DMS 273 (cell line): ENCODE measurements at regions not wholly inside any gene's neighbourhood (a gene's known extent, or its start where the extent isn't known, plus 50 kb on each side); places are given as distances from the start of the nearest gene placed in this dataset.

Experiments used
- DNase-seq: peaks from one replicate; lab custom pipeline; 2025; ENCODE audit not compliant: unreplicated experiment; lab: John Stamatoyannopoulos, UW

GRCh38 chr16:61596655-61597054 is 439.6 kb downstream of the CDH8 start:
- DNase-seq: no peak

GRCh38 chr16:61595605-61596004 is 440.6 kb downstream of the CDH8 start:
- DNase-seq: no peak

- no peak for DNase-seq
Measured at GRCh38 chr16:61590577-61590976, 445.7 kb downstream of the CDH8 start.

- DNase-seq: no peak
Measured at GRCh38 chr16:61587526-61587925, 448.7 kb downstream of the CDH8 start.

GRCh38 chr16:61581417-61582046 is 454.7 kb downstream of the CDH8 start:
- DNase-seq: no peak

- no peak for DNase-seq
Measured at GRCh38 chr16:61580579-61580978, 455.7 kb downstream of the CDH8 start.

- DNase-seq: no peak
Measured at GRCh38 chr16:61579195-61579594, 457.0 kb downstream of the CDH8 start.

GRCh38 chr16:61576476-61576875 is 459.8 kb downstream of the CDH8 start:
- no peak for DNase-seq

- DNase-seq: no peak
Measured at GRCh38 chr16:61575617-61576016, 460.6 kb downstream of the CDH8 start.

GRCh38 chr16:61569028-61569427 is 467.2 kb downstream of the CDH8 start:
- no peak for DNase-seq

- no peak for DNase-seq
Measured at GRCh38 chr16:61564716-61565115, 471.5 kb downstream of the CDH8 start.

- no peak for DNase-seq
Measured at GRCh38 chr16:61555718-61556441, 480.4 kb downstream of the CDH8 start.

GRCh38 chr16:61549327-61549726 is 486.9 kb downstream of the CDH8 start:
- no peak for DNase-seq

GRCh38 chr16:61547626-61548025 is 488.6 kb downstream of the CDH8 start:
- DNase-seq: no peak

GRCh38 chr16:61544165-61544564 is 492.1 kb downstream of the CDH8 start:
- DNase-seq: no peak

GRCh38 chr16:61540216-61540615 is 496.0 kb downstream of the CDH8 start:
- no peak for DNase-seq

GRCh38 chr16:61530697-61531096 is 505.5 kb downstream of the CDH8 start:
- no peak for DNase-seq

- DNase-seq: no peak
Measured at GRCh38 chr16:61500851-61501250, 535.4 kb downstream of the CDH8 start.

- DNase-seq: no peak
Measured at GRCh38 chr16:61480250-61480649, 556.0 kb downstream of the CDH8 start.

- no peak for DNase-seq
Measured at GRCh38 chr16:61471737-61472136, 564.5 kb downstream of the CDH8 start.

GRCh38 chr16:61471023-61471422 is 565.2 kb downstream of the CDH8 start:
- no peak for DNase-seq

GRCh38 chr16:61465285-61465684 is 571.0 kb downstream of the CDH8 start:
- no peak for DNase-seq

GRCh38 chr16:61460020-61460419 is 576.2 kb downstream of the CDH8 start:
- no peak for DNase-seq
